B cell (primary cell): ENCODE measurements at regions not wholly inside any gene's neighbourhood (a gene's known extent, or its start where the extent isn't known, plus 50 kb on each side); places are given as distances from the start of the nearest gene placed in this dataset.

Experiments used
- ATAC-seq: fragments of 200-7000 bp; cut with Tn5 transposase; one replicate; pipeline ENCODE4 v1.10.0; 2021; ENCODE audit warnings: low read depth, mild to moderate bottlenecking, moderate number of reproducible peaks, moderate library complexity
- CTCF ChIA-PET: fragments of 350-600 bp; sonication (Branson Sonifier 250); formaldehyde crosslinking; loops from one replicate; lab custom pipeline; 2021; ENCODE audit warnings: antibody characterized with exemption, inconsistent platforms; lab: Charles Lee
- POLR2A ChIA-PET: fragments of 350-600 bp; sonication (Branson Sonifier 250); formaldehyde crosslinking; loops from one replicate; lab custom pipeline; 2021; ENCODE audit warnings: antibody characterized with exemption; lab: Charles Lee
- DNase-seq: peaks from one replicate; pipeline ENCODE4 v3.0.0; 2013
- H2AFZ ChIP-seq: 2 replicates; pipeline ENCODE4 v1.6.1; 2012; ENCODE audit warnings: mild to moderate bottlenecking, low read depth, low read length; ENCODE audit not compliant: insufficient read depth, poor library complexity, severe bottlenecking
- H3K27ac ChIP-seq, 2 donors: 1 replicate in 1 of 2; 2 replicates in 1 of 2; pipeline ENCODE4 v1.5.1; 2012 to 2013; ENCODE audit warnings: low read length in 2 of 2, mild to moderate bottlenecking in 2 of 2, moderate library complexity in 1 of 2
- H3K27me3 ChIP-seq, 4 experiments: fragments of 200-600 bp in 1 of 4; sonication (generic) in 1 of 4; replicated peaks in 1 of 4; 1 replicate in 2 of 4; 2 replicates in 2 of 4; pipeline versions ENCODE4 v1.6.1 to v1.7.0; 2013 to 2016; ENCODE audit warnings: low read length in 3 of 4, mild to moderate bottlenecking in 2 of 4, mixed read lengths in 1 of 4, moderate library complexity in 1 of 4; ENCODE audit not compliant: insufficient read depth in 4 of 4, control insufficient read depth in 3 of 4; ENCODE audit errors: control extremely low read depth in 1 of 4
- H3K36me3 ChIP-seq, 2 experiments: replicated peaks in 1 of 2; 1 replicate in 1 of 2; 2 replicates in 1 of 2; pipeline versions ENCODE4 v1.6.1 to v1.7.1; 2013; ENCODE audit warnings: low read length in 1 of 2; ENCODE audit not compliant: insufficient read depth in 2 of 2, control insufficient read depth in 1 of 2; ENCODE audit errors: control extremely low read depth in 1 of 2, extremely low read depth in 1 of 2
- H3K4me1 ChIP-seq, 2 donors: fragments of 200-600 bp in 1 of 2; sonication (generic) in 1 of 2; 1 replicate in 1 of 2; 2 replicates in 1 of 2; pipeline versions ENCODE4 v1.5.1 to v1.6.1; 2013 to 2017; ENCODE audit warnings: low read length in 2 of 2; ENCODE audit not compliant: control insufficient read depth in 2 of 2, insufficient read depth in 2 of 2
- H3K4me2 ChIP-seq: replicated peaks from 2 replicates; pipeline ENCODE3; 2012; ENCODE audit warnings: mild to moderate bottlenecking, low read depth, low read length; ENCODE audit not compliant: poor library complexity, severe bottlenecking
- H3K4me3 ChIP-seq, 5 experiments: fragments of 200-600 bp in 1 of 5; sonication (generic) in 1 of 5; 1 replicate in 3 of 5; 2 replicates in 2 of 5; pipeline versions ENCODE4 v1.5.1 to v1.7.0; 2011 to 2016; ENCODE audit warnings: low read length in 4 of 5, mild to moderate bottlenecking in 4 of 5, low read depth in 2 of 5, control low read depth in 1 of 5, moderate library complexity in 1 of 5; ENCODE audit not compliant: insufficient read depth in 1 of 5; ENCODE audit errors: control extremely low read depth in 1 of 5, extremely low read depth in 1 of 5
- H3K79me2 ChIP-seq: fragments of 200-600 bp; sonication (generic); one replicate; pipeline ENCODE4 v1.6.0; 2016; ENCODE audit warnings: low read length; ENCODE audit not compliant: control insufficient read depth, insufficient read depth
- H3K9ac ChIP-seq: fragments of 200-600 bp; sonication (generic); 2 replicates; pipeline ENCODE4 v1.6.1; 2017; ENCODE audit warnings: mild to moderate bottlenecking, low read length, moderate library complexity
- H3K9me3 ChIP-seq, 3 donors: one replicate each; pipeline versions ENCODE4 v1.6.1 to v1.7.1; 2013; ENCODE audit warnings: low read length in 2 of 3; ENCODE audit not compliant: control insufficient read depth in 2 of 3, insufficient read depth in 1 of 3; ENCODE audit errors: control extremely low read depth in 1 of 3
- H4K20me1 ChIP-seq: 2 replicates; pipeline ENCODE4 v1.6.0; 2012; ENCODE audit warnings: mild to moderate bottlenecking, low read length; ENCODE audit not compliant: insufficient read depth, control insufficient read depth, poor library complexity, severe bottlenecking
- H3K27ac Mint-ChIP-seq: one replicate; pipeline ENCODE4 v1.8.0; 2021; ENCODE audit warnings: mixed read lengths
- H3K27me3 Mint-ChIP-seq: one replicate; pipeline ENCODE4 v1.8.0; 2021; ENCODE audit warnings: mixed read lengths
- H3K4me1 Mint-ChIP-seq: one replicate; pipeline ENCODE4 v1.8.0; 2021; ENCODE audit warnings: mixed read lengths
- H3K4me3 Mint-ChIP-seq: one replicate; pipeline ENCODE4 v1.8.0; 2021; ENCODE audit warnings: mixed read lengths
- H3K9me3 Mint-ChIP-seq: one replicate; pipeline ENCODE4 v1.8.0; 2022; ENCODE audit warnings: mixed read lengths; ENCODE audit not compliant: insufficient read depth
- EZH2 ChIP-seq: IDR thresholded peaks from 2 replicates; pipeline ENCODE4 v1.6.1; 2012; ENCODE audit warnings: borderline replicate concordance, low read depth, mild to moderate bottlenecking, moderate library complexity, low read length; ENCODE audit not compliant: insufficient read depth, poor library complexity, severe bottlenecking
- WGBS: methylation state at CpG from one replicate; pipeline ENCODE4 v1.1.5; 2013; ENCODE audit warnings: missing lambda C conversion rate; ENCODE audit not compliant: insufficient coverage; 5-methylcytosine and 5-hydroxymethylcytosine counted together
- intact Hi-C: fragments of 100-400 bp; cut with micrococcal nuclease; formaldehyde crosslinking; loops from one replicate; pipeline ENCODE4 v1.10.0; 2022
- TF ChIP-seq, protein P1 (sequence below): fragments of 200-600 bp; IDR thresholded peaks from one replicate; pipeline ENCODE4 v1.8.0; 2022; ENCODE audit warnings: antibody characterized with exemption, mild to moderate bottlenecking

DNA sequence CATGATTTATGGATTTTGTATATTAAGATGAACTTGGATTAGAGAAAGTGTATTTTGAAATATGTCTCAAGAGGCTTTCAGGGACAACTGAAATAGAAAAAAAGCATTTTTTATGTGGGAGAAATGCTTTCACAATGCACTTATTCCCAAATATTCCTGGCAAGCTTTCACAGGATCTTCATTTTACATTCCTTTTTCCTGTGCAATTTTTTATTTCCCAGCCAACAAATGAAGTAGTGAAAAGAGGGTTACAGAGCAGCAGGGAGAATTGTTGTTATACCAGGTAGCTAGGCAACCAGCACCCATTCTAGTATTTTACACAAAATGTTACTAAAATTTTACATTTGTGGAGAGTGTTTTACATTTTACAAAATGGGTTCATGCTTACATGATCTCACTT is 167.0 kb upstream of the RPRM start:
- H3K4me3 ChIP-seq: no peak overlapping the region
- ChIA-PET CTCF (no interaction called here), POLR2A (no interaction called here)
- Mint-ChIP-seq H3K9me3 (no peaks in the 10 kb centered on the region), H3K27me3 (no peaks in the 10 kb centered on the region), H3K27ac (no peak overlapping the region), H3K4me3 (no peak overlapping the region), H3K4me1 (no peaks in the 10 kb centered on the region)
- TF ChIP-seq, protein P1, sequence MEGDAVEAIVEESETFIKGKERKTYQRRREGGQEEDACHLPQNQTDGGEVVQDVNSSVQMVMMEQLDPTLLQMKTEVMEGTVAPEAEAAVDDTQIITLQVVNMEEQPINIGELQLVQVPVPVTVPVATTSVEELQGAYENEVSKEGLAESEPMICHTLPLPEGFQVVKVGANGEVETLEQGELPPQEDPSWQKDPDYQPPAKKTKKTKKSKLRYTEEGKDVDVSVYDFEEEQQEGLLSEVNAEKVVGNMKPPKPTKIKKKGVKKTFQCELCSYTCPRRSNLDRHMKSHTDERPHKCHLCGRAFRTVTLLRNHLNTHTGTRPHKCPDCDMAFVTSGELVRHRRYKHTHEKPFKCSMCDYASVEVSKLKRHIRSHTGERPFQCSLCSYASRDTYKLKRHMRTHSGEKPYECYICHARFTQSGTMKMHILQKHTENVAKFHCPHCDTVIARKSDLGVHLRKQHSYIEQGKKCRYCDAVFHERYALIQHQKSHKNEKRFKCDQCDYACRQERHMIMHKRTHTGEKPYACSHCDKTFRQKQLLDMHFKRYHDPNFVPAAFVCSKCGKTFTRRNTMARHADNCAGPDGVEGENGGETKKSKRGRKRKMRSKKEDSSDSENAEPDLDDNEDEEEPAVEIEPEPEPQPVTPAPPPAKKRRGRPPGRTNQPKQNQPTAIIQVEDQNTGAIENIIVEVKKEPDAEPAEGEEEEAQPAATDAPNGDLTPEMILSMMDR: no peak
- TF ChIP-seq EZH2: no peak
- no peak overlapping the region for H3K4me2 ChIP-seq
- DNase-seq: no peak
- H3K27ac ChIP-seq: no peak overlapping the region
- no peaks in the 10 kb centered on the region for H3K36me3 ChIP-seq
- intact Hi-C loops: no loop called here
- no peaks in the 10 kb centered on the region for H3K27me3 ChIP-seq
- no peak overlapping the region for H3K9ac ChIP-seq
- H3K79me2 ChIP-seq: no peaks in the 10 kb centered on the region
- ATAC-seq: no peak
- H4K20me1 ChIP-seq: no peaks in the 10 kb centered on the region
- no peak overlapping the region for H2AFZ ChIP-seq
- no peaks in the 10 kb centered on the region for H3K4me1 ChIP-seq
- no peaks in the 10 kb centered on the region for H3K9me3 ChIP-seq

DNA sequence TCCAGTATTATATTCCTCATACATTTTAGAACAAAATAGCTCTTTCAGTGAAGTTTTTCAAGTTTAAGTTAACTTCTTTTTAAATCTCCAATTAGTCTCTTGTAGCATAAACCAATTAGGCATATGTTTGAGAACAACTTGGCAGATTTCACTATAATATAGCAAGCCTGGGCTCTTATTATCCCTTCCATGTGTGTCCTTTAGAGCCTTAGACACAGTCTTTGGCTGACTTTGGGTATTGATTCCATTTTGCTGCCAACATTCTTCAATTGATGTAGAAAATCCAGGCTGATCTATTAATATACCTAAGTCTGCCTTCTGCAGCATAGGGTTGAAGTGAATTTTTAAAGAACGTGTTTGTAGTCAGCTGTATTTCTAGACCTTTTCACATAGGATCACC is 179.1 kb upstream of the RPRM start:
- CTCF ChIA-PET: no interaction called here
- H3K27me3 ChIP-seq: no peaks in the 10 kb centered on the region
- WGBS: no CpG with 5 or more reads among the region's 1 CpG
- no peak overlapping the region for H2AFZ ChIP-seq
- intact Hi-C loops: no loop called here
- H3K27me3 Mint-ChIP-seq: no peaks in the 10 kb centered on the region
- POLR2A ChIA-PET: no interaction called here
- peaks cover 5% of the 10 kb centered on the region for H3K9me3 Mint-ChIP-seq
- no peaks in the 10 kb centered on the region for H3K36me3 ChIP-seq
- no peaks in the 10 kb centered on the region for H4K20me1 ChIP-seq
- H3K9me3 ChIP-seq: no peaks in the 10 kb centered on the region
- no peak overlapping the region for H3K27ac Mint-ChIP-seq
- no peak overlapping the region for H3K4me3 ChIP-seq
- no peak overlapping the region for H3K4me2 ChIP-seq
- H3K4me3 Mint-ChIP-seq: no peak overlapping the region
- H3K9ac ChIP-seq: no peak overlapping the region
- no peaks in the 10 kb centered on the region for H3K4me1 ChIP-seq
- TF ChIP-seq, protein P1: no peak
- no peak for TF ChIP-seq EZH2
- H3K27ac ChIP-seq: no peak overlapping the region
- no peaks in the 10 kb centered on the region for H3K4me1 Mint-ChIP-seq
- H3K79me2 ChIP-seq: no peaks in the 10 kb centered on the region
- no peak for DNase-seq
- no peak for ATAC-seq
